Hematopoietic multipotent progenitor cell treated with erythropoietin and hydrocortisone succinate and interleukin-3 and kit ligand, for 4 days (in vitro differentiated cells): ENCODE measurements at regions not wholly inside any gene's neighbourhood (a gene's known extent, or its start where the extent isn't known, plus 50 kb on each side); places are given as distances from the start of the nearest gene placed in this dataset.

Source experiments
- DNase-seq: peaks from one replicate; pipeline ENCODE4 v3.0.0-alpha.2; 2015

GRCh38 chr13:85031771-85032170 is 767.4 kb downstream of the SLITRK6 start:
- DNase-seq, result no peak

GRCh38 chr13:85028035-85028434 is 771.2 kb downstream of the SLITRK6 start:
- DNase-seq, result no peak

- DNase-seq, result no peak
Measured at GRCh38 chr13:85019121-85019520, 780.1 kb downstream of the SLITRK6 start.

GRCh38 chr13:85013006-85013405 is 786.2 kb downstream of the SLITRK6 start:
- no peak for DNase-seq

GRCh38 chr13:85009447-85009846 is 789.8 kb downstream of the SLITRK6 start:
- no peak for DNase-seq

- no peak for DNase-seq
Measured at GRCh38 chr13:84999252-84999651, 800.0 kb downstream of the SLITRK6 start.

GRCh38 chr13:84998681-84999080 is 800.5 kb downstream of the SLITRK6 start:
- DNase-seq, result no peak

GRCh38 chr13:84997858-84998257 is 801.4 kb downstream of the SLITRK6 start:
- DNase-seq, result no peak

GRCh38 chr13:84994582-84994981 is 804.6 kb downstream of the SLITRK6 start:
- DNase-seq, result no peak

- peak; percentile 41 for DNase-seq
Measured at GRCh38 chr13:84985860-84986259, 813.4 kb downstream of the SLITRK6 start.

- DNase-seq, result no peak
Measured at GRCh38 chr13:84983321-84983720, 815.9 kb downstream of the SLITRK6 start.

- DNase-seq, result peak; percentile 11
Measured at GRCh38 chr13:84980571-84980970, 818.6 kb downstream of the SLITRK6 start.

- DNase-seq, result no peak
Measured at GRCh38 chr13:84978851-84979250, 820.4 kb downstream of the SLITRK6 start.

GRCh38 chr13:84973661-84974060 is 825.6 kb downstream of the SLITRK6 start:
- no peak for DNase-seq

GRCh38 chr13:84972907-84973306 is 826.3 kb downstream of the SLITRK6 start:
- DNase-seq, result no peak

GRCh38 chr13:84962849-84963248 is 836.4 kb downstream of the SLITRK6 start:
- no peak for DNase-seq

- no peak for DNase-seq
Measured at GRCh38 chr13:84962141-84962750, 837.0 kb downstream of the SLITRK6 start.

GRCh38 chr13:84961023-84961422 is 838.2 kb downstream of the SLITRK6 start:
- DNase-seq, result no peak

- no peak for DNase-seq
Measured at GRCh38 chr13:84959818-84960217, 839.4 kb downstream of the SLITRK6 start.

GRCh38 chr13:84954636-84955035 is 844.6 kb downstream of the SLITRK6 start:
- peak; percentile 44 for DNase-seq

- peak; percentile 20 for DNase-seq
Measured at GRCh38 chr13:84951128-84951527, 848.1 kb downstream of the SLITRK6 start.

- DNase-seq, result peak; percentile 37
Measured at GRCh38 chr13:84946192-84946591, 853.0 kb downstream of the SLITRK6 start.

GRCh38 chr13:84940798-84941197 is 858.4 kb downstream of the SLITRK6 start:
- no peak for DNase-seq

GRCh38 chr13:84940167-84940566 is 859.1 kb downstream of the SLITRK6 start:
- no peak for DNase-seq

- DNase-seq, result peak; percentile 16
Measured at GRCh38 chr13:84934911-84935310, 864.3 kb downstream of the SLITRK6 start.
